ELF-1 (cell line): ENCODE measurements at regions not wholly inside any gene's neighbourhood (a gene's known extent, or its start where the extent isn't known, plus 50 kb on each side); places are given as distances from the start of the nearest gene placed in this dataset.
"Not testable (repeated sequence)": the region's sequence is repeated elsewhere in the genome, so short reads cannot be mapped to it uniquely, and the experiment has no call there.

ENCODE experiments used
- DNase-seq: peaks from one replicate; pipeline ENCODE4 v3.0.0-alpha.2; 2016; ENCODE audit warnings: low read depth, low spot score

GRCh38 chr16:59634951-59635350 lies 900.8 kb upstream of the GOT2 start:
- DNase-seq, result no peak

GRCh38 chr16:59634004-59634579 lies 900.0 kb upstream of the GOT2 start:
- DNase-seq, result no peak

- DNase-seq, result peak; percentile 65
Measured at GRCh38 chr16:59632276-59632855, 898.2 kb upstream of the GOT2 start.

- not testable (repeated sequence) for DNase-seq
Measured at GRCh38 chr16:59624381-59624780, 890.3 kb upstream of the GOT2 start.

GRCh38 chr16:59614466-59615240 lies 880.5 kb upstream of the GOT2 start:
- no peak for DNase-seq

GRCh38 chr16:59612910-59613620 lies 878.9 kb upstream of the GOT2 start:
- peak; percentile 83 for DNase-seq

GRCh38 chr16:59612094-59612493 lies 878.0 kb upstream of the GOT2 start:
- peak; percentile 18 for DNase-seq

GRCh38 chr16:59611556-59611955 lies 877.4 kb upstream of the GOT2 start:
- DNase-seq, result no peak

GRCh38 chr16:59605706-59606105 lies 871.6 kb upstream of the GOT2 start:
- no peak for DNase-seq

GRCh38 chr16:59604354-59604753 lies 870.2 kb upstream of the GOT2 start:
- DNase-seq, result no peak

- no peak for DNase-seq
Measured at GRCh38 chr16:59601452-59601851, 867.3 kb upstream of the GOT2 start.

- no peak for DNase-seq
Measured at GRCh38 chr16:59597269-59597668, 863.2 kb upstream of the GOT2 start.

GRCh38 chr16:59596693-59597092 lies 862.6 kb upstream of the GOT2 start:
- DNase-seq, result no peak

GRCh38 chr16:59593194-59593661 lies 859.1 kb upstream of the GOT2 start:
- DNase-seq, result no peak

GRCh38 chr16:59591480-59591879 lies 857.4 kb upstream of the GOT2 start:
- no peak for DNase-seq

GRCh38 chr16:59590845-59591244 lies 856.7 kb upstream of the GOT2 start:
- DNase-seq, result no peak

- DNase-seq, result no peak
Measured at GRCh38 chr16:59586331-59586730, 852.2 kb upstream of the GOT2 start.

- no peak for DNase-seq
Measured at GRCh38 chr16:59574296-59574695, 840.2 kb upstream of the GOT2 start.

- DNase-seq, result no peak
Measured at GRCh38 chr16:59573528-59574271, 839.6 kb upstream of the GOT2 start.

- DNase-seq, result peak; percentile 2
Measured at GRCh38 chr16:59567496-59567895, 833.4 kb upstream of the GOT2 start.

- no peak for DNase-seq
Measured at GRCh38 chr16:59566446-59566845, 832.3 kb upstream of the GOT2 start.

GRCh38 chr16:59558679-59559078 lies 824.6 kb upstream of the GOT2 start:
- DNase-seq, result no peak
